Breast epithelium (tissue), 3 donors: ENCODE measurements at regions not wholly inside any gene's neighbourhood (a gene's known extent, or its start where the extent isn't known, plus 50 kb on each side); places are given as distances from the start of the nearest gene placed in this dataset.

Source experiments
- POLR2A ChIP-seq: fragments of 450-650 bp; IDR thresholded peaks from one replicate; pipeline ENCODE4 v1.6.1; 2016; ENCODE audit warnings: antibody characterized with exemption, mild to moderate bottlenecking, moderate library complexity
- POLR2AphosphoS5 ChIP-seq, 3 donors: sonication (generic); formaldehyde crosslinking; IDR thresholded peaks; one replicate each; pipeline ENCODE4 v1.6.1; 2017; ENCODE audit warnings: antibody characterized with exemption in 3 of 3
- TF ChIP-seq, protein P1 (sequence below), 3 donors: fragments of 450-650 bp; IDR thresholded peaks; one replicate each; pipeline ENCODE4 v1.5.1; 2016 to 2017; ENCODE audit warnings: antibody characterized with exemption in 3 of 3, mild to moderate bottlenecking in 3 of 3, moderate library complexity in 3 of 3

DNA sequence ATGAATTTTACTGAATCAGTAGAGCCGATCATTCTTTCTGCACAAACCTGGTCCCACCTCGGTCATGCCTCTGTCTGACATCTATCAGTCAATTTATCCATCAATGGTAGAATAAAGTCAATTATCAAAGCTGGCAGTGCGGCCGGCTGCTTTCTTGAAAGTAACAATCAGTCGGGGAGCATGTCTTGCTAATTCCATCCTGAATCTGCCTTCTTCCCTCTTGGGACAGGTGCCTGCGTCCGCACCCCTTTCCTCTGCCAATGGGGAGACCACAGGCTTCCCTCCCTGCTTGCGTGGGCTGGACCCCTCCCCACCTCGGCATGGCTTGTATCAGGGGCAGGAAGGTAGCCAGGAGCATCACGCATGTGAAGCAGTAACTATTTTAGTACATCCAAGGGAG, 962.9 kb downstream of the BRD1 start:
- TF ChIP-seq POLR2AphosphoS5 (IDR thresholded peaks at IDR 0.05) (no peak), POLR2A (no peak)
- TF ChIP-seq, protein P1, sequence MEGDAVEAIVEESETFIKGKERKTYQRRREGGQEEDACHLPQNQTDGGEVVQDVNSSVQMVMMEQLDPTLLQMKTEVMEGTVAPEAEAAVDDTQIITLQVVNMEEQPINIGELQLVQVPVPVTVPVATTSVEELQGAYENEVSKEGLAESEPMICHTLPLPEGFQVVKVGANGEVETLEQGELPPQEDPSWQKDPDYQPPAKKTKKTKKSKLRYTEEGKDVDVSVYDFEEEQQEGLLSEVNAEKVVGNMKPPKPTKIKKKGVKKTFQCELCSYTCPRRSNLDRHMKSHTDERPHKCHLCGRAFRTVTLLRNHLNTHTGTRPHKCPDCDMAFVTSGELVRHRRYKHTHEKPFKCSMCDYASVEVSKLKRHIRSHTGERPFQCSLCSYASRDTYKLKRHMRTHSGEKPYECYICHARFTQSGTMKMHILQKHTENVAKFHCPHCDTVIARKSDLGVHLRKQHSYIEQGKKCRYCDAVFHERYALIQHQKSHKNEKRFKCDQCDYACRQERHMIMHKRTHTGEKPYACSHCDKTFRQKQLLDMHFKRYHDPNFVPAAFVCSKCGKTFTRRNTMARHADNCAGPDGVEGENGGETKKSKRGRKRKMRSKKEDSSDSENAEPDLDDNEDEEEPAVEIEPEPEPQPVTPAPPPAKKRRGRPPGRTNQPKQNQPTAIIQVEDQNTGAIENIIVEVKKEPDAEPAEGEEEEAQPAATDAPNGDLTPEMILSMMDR (IDR thresholded peaks at IDR 0.05), result no peak
